Tibial nerve (tissue), 4 donors: ENCODE measurements at regions not wholly inside any gene's neighbourhood (a gene's known extent, or its start where the extent isn't known, plus 50 kb on each side); places are given as distances from the start of the nearest gene placed in this dataset.
"Not testable (repeated sequence)": the region's sequence is repeated elsewhere in the genome, so short reads cannot be mapped to it uniquely, and the experiment has no call there.

Source experiments
- DNase-seq, 2 donors: peaks; one replicate each; pipeline ENCODE4 v3.0.0-alpha.2; 2019; ENCODE audit warnings: low spot score in 2 of 2
- H3K27ac ChIP-seq, 4 donors: fragments of 200-600 bp; sonication (generic) in 3 of 4; one replicate each; pipeline ENCODE4 v1.5.1; 2017 to 2019; ENCODE audit warnings: mild to moderate bottlenecking in 1 of 4
- H3K27me3 ChIP-seq, 2 donors: fragments of 200-600 bp; sonication (generic) in 1 of 2; one replicate each; pipeline versions ENCODE4 v1.5.1 to v1.6.0; 2017 to 2019
- H3K36me3 ChIP-seq, 3 donors: fragments of 200-600 bp; sonication (generic); one replicate each; pipeline ENCODE4 v1.5.1; 2018 to 2019
- H3K4me1 ChIP-seq, 4 donors: fragments of 200-600 bp; sonication (generic) in 3 of 4; one replicate each; pipeline ENCODE4 v1.5.1; 2017 to 2019
- H3K4me3 ChIP-seq, 4 donors: fragments of 200-600 bp; sonication (generic) in 3 of 4; one replicate each; pipeline ENCODE4 v1.5.1; 2017 to 2019; ENCODE audit warnings: mild to moderate bottlenecking in 1 of 4, moderate library complexity in 1 of 4
- H3K9me3 ChIP-seq, 4 donors: fragments of 200-600 bp; sonication (generic) in 3 of 4; one replicate each; pipeline ENCODE4 v1.5.1; 2017 to 2019
- CTCF ChIP-seq, 5 experiments: fragments of 200-600 bp in 3 of 5; fragments of 450-650 bp in 2 of 5; sonication (generic) in 3 of 5; IDR thresholded peaks; one replicate each; pipeline ENCODE4 v1.5.1; 2016 to 2019; ENCODE audit warnings: antibody characterized with exemption in 5 of 5, mild to moderate bottlenecking in 3 of 5, moderate library complexity in 2 of 5
- EP300 ChIP-seq, 2 donors: sonication (generic); formaldehyde crosslinking; IDR thresholded peaks; one replicate each; pipeline ENCODE4 v1.6.1; 2017; ENCODE audit warnings: antibody characterized with exemption in 2 of 2, mild to moderate bottlenecking in 1 of 2
- POLR2A ChIP-seq, 2 donors: fragments of 450-650 bp; IDR thresholded peaks; one replicate each; pipeline ENCODE4 v1.6.1; 2017; ENCODE audit warnings: antibody characterized with exemption in 2 of 2, mild to moderate bottlenecking in 2 of 2, moderate library complexity in 2 of 2
- WGBS, 2 donors: methylation state at CpG; one replicate each; pipeline ENCODE4 v1.1.5; 2018; 5-methylcytosine and 5-hydroxymethylcytosine counted together

GRCh38 chr19:23557381-23557780, 129.6 kb downstream of the ZNF675 start:
- no peak for TF ChIP-seq POLR2A (IDR thresholded peaks at IDR 0.05)
- no peak for TF ChIP-seq EP300 (IDR thresholded peaks at IDR 0.05)
- TF ChIP-seq CTCF (IDR thresholded peaks at IDR 0.05), result no peak
- Histone ChIP-seq H3K27ac (no peak overlapping the region), H3K27me3 (no peaks in the 10 kb centered on the region), H3K4me3 (no peak overlapping the region), H3K4me1 (no peaks in the 10 kb centered on the region), H3K36me3 (no peaks in the 10 kb centered on the region), H3K9me3 (peaks cover 0 to 16% (median 0%) of the 10 kb centered on the region in 4 donors)
- no peak for DNase-seq
- 80 to 86% methylated on average over 5 of the region's 5 CpGs for WGBS, 2 donors

GRCh38 chr19:23554548-23554947, 132.5 kb downstream of the ZNF675 start:
- Histone ChIP-seq H3K27ac (no peak overlapping the region), H3K4me1 (no peaks in the 10 kb centered on the region), H3K36me3 (no peaks in the 10 kb centered on the region), H3K9me3 (peaks cover 0 to 5% (median 0%) of the 10 kb centered on the region in 4 donors), H3K27me3 (no peaks in the 10 kb centered on the region), H3K4me3 (no peak overlapping the region)
- TF ChIP-seq POLR2A (IDR thresholded peaks at IDR 0.05) (no peak), CTCF (IDR thresholded peaks at IDR 0.05) (no peak), EP300 (IDR thresholded peaks at IDR 0.05) (no peak)
- no peak for DNase-seq
- 70 to 74% methylated on average over 1 of the region's 1 CpG for WGBS, 2 donors

GRCh38 chr19:23550102-23550501, 136.9 kb downstream of the ZNF675 start:
- not testable (repeated sequence) for H3K36me3 ChIP-seq, DNase-seq, H3K4me3 ChIP-seq, H3K27ac ChIP-seq, H3K4me1 ChIP-seq, H3K9me3 ChIP-seq, H3K27me3 ChIP-seq
- 78 to 80% methylated on average over 2 of the region's 2 CpGs for WGBS, 2 donors

GRCh38 chr19:23547816-23548430, 139.1 kb downstream of the ZNF675 start:
- H3K27me3 ChIP-seq, result no peaks in the 10 kb centered on the region
- H3K27ac ChIP-seq, result no peak overlapping the region
- H3K4me1 ChIP-seq, result no peaks in the 10 kb centered on the region
- peaks cover 0 to 8% (median 0%) of the 10 kb centered on the region in 4 donors for H3K9me3 ChIP-seq
- no peaks in the 10 kb centered on the region for H3K36me3 ChIP-seq
- no peak for DNase-seq
- no peak for TF ChIP-seq POLR2A (IDR thresholded peaks at IDR 0.05)
- no peak for TF ChIP-seq EP300 (IDR thresholded peaks at IDR 0.05)
- no peak for TF ChIP-seq CTCF (IDR thresholded peaks at IDR 0.05)
- 75 to 77% methylated on average over 11 of the region's 11 CpGs for WGBS, 2 donors
- no peak overlapping the region for H3K4me3 ChIP-seq

GRCh38 chr19:23547156-23547555, 139.9 kb downstream of the ZNF675 start:
- no peaks in the 10 kb centered on the region for H3K36me3 ChIP-seq
- H3K27ac ChIP-seq, result no peak overlapping the region
- WGBS, 2 donors, result 93 to 95% methylated on average over 3 of the region's 3 CpGs
- H3K9me3 ChIP-seq, result peaks cover 0 to 8% (median 0%) of the 10 kb centered on the region in 4 donors
- H3K27me3 ChIP-seq, result no peaks in the 10 kb centered on the region
- TF ChIP-seq EP300 (IDR thresholded peaks at IDR 0.05), result no peak
- no peak for DNase-seq
- H3K4me3 ChIP-seq, result no peak overlapping the region
- H3K4me1 ChIP-seq, result no peaks in the 10 kb centered on the region

GRCh38 chr19:23543351-23543750, 143.7 kb downstream of the ZNF675 start:
- H3K4me3 ChIP-seq, result no peak overlapping the region
- H3K36me3 ChIP-seq, result no peaks in the 10 kb centered on the region
- TF ChIP-seq CTCF (IDR thresholded peaks at IDR 0.05) (no peak), POLR2A (IDR thresholded peaks at IDR 0.05) (no peak), EP300 (IDR thresholded peaks at IDR 0.05) (no peak)
- 69 to 89% methylated on average over 2 of the region's 2 CpGs for WGBS, 2 donors
- no peaks in the 10 kb centered on the region for H3K27me3 ChIP-seq
- H3K27ac ChIP-seq, result no peak overlapping the region
- H3K9me3 ChIP-seq, result peaks cover 0 to 3% (median 0%) of the 10 kb centered on the region in 4 donors
- DNase-seq, result no peak
- no peaks in the 10 kb centered on the region for H3K4me1 ChIP-seq
